Transverse colon (tissue), 4 donors: ENCODE measurements at regions not wholly inside any gene's neighbourhood (a gene's known extent, or its start where the extent isn't known, plus 50 kb on each side); places are given as distances from the start of the nearest gene placed in this dataset.

Source experiments
- DNase-seq: peaks from one replicate; pipeline ENCODE4 v3.0.0-alpha.2; 2019
- H3K27ac ChIP-seq, 4 donors: fragments of 200-600 bp; sonication (generic); 2 replicates each; pipeline ENCODE4 v1.5.1; 2016 to 2018; ENCODE audit warnings: inconsistent platforms in 4 of 4
- H3K27me3 ChIP-seq: fragments of 200-600 bp; sonication (generic); 2 replicates; pipeline ENCODE4 v1.5.1; 2017; ENCODE audit warnings: inconsistent platforms
- H3K36me3 ChIP-seq, 4 donors: fragments of 200-600 bp; sonication (generic); 2 replicates each; pipeline ENCODE4 v1.5.1; 2017 to 2019; ENCODE audit warnings: inconsistent platforms in 4 of 4
- H3K4me1 ChIP-seq, 4 donors: fragments of 200-600 bp; sonication (generic); 2 replicates each; pipeline ENCODE4 v1.5.1; 2017 to 2020; ENCODE audit warnings: inconsistent platforms in 4 of 4
- H3K4me3 ChIP-seq, 4 donors: fragments of 200-600 bp; sonication (generic); 1 replicate in 1 of 4; 2 replicates in 3 of 4; pipeline versions ENCODE4 v1.5.1 to v1.6.1; 2017 to 2019; ENCODE audit warnings: inconsistent platforms in 4 of 4
- H3K9me3 ChIP-seq, 2 donors: fragments of 200-600 bp; sonication (generic); 2 replicates each; pipeline ENCODE4 v1.5.1; 2017 to 2019; ENCODE audit warnings: inconsistent platforms in 2 of 2
- EP300 ChIP-seq: sonication (generic); formaldehyde crosslinking; IDR thresholded peaks from one replicate; pipeline ENCODE4 v1.6.1; 2017; ENCODE audit warnings: antibody characterized with exemption, low read depth
- POLR2A ChIP-seq: fragments of 450-650 bp; IDR thresholded peaks from one replicate; pipeline ENCODE4 v1.6.1; 2016; ENCODE audit warnings: antibody characterized with exemption, mild to moderate bottlenecking, moderate library complexity
- POLR2AphosphoS5 ChIP-seq, 3 donors: sonication (generic); formaldehyde crosslinking; IDR thresholded peaks; one replicate each; pipeline ENCODE4 v1.6.1; 2016; ENCODE audit warnings: antibody characterized with exemption in 3 of 3
- WGBS, 2 donors: methylation state at CpG; one replicate each; pipeline ENCODE4 v1.1.5; 2018; ENCODE audit warnings: low coverage in 1 of 2; 5-methylcytosine and 5-hydroxymethylcytosine counted together
- in situ Hi-C, 4 donors: fragments of 200-750 bp; cut with MboI; loops; one replicate each; pipeline versions ENCODE4 v1.15.0 to v1.15.1; 2017; ENCODE audit warnings: low sequenced_read_pairs in 3 of 4, low pct_ligation_motif_present in 1 of 4, low pct_unique_long_range_greater_than_20kb in 1 of 4
- intact Hi-C: fragments of 100-400 bp; cut with DNase I; formaldehyde crosslinking; loops from one replicate; pipeline ENCODE4 v1.15.1; 2023; ENCODE audit warnings: low total_unique reads
- TF ChIP-seq, protein P1 (sequence below), 5 experiments: fragments of 200-600 bp in 3 of 5; fragments of 450-650 bp in 2 of 5; sonication (generic) in 3 of 5; IDR thresholded peaks; 1 replicate in 2 of 5; 2 replicates in 3 of 5; pipeline ENCODE4 v1.5.1; 2016 to 2017; ENCODE audit warnings: antibody characterized with exemption in 5 of 5, inconsistent platforms in 3 of 5, mild to moderate bottlenecking in 2 of 5, moderate library complexity in 1 of 5

DNA sequence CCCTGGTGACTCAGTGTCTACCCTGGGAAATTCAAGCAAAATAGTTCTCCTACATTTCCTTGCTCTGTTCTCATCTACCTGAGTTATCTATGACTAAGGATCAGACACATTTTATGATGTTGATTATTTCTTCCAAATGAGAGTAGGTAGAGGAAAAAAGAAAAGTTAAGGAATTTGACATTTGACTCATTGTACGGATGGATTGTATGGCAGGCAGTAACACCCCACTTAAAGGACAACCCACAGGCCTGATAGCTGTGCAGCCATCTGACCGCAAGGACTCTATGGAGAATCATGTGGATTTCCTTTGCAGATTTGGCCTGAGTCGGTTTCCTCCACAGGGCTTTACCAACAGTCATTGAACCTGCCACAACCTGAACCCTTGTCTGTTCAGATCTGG, 540.3 kb downstream of the BCL11B start:
- Histone ChIP-seq H3K4me3 (no peak overlapping the region), H3K9me3 (no peaks in the 10 kb centered on the region), H3K27ac (no peak overlapping the region), H3K4me1 (no peaks in the 10 kb centered on the region), H3K27me3 (peaks cover 5% of the 10 kb centered on the region), H3K36me3 (no peaks in the 10 kb centered on the region)
- no peak for DNase-seq
- TF ChIP-seq POLR2AphosphoS5 (IDR thresholded peaks at IDR 0.05) (no peak), EP300 (no peak), POLR2A (no peak)
- TF ChIP-seq, protein P1, sequence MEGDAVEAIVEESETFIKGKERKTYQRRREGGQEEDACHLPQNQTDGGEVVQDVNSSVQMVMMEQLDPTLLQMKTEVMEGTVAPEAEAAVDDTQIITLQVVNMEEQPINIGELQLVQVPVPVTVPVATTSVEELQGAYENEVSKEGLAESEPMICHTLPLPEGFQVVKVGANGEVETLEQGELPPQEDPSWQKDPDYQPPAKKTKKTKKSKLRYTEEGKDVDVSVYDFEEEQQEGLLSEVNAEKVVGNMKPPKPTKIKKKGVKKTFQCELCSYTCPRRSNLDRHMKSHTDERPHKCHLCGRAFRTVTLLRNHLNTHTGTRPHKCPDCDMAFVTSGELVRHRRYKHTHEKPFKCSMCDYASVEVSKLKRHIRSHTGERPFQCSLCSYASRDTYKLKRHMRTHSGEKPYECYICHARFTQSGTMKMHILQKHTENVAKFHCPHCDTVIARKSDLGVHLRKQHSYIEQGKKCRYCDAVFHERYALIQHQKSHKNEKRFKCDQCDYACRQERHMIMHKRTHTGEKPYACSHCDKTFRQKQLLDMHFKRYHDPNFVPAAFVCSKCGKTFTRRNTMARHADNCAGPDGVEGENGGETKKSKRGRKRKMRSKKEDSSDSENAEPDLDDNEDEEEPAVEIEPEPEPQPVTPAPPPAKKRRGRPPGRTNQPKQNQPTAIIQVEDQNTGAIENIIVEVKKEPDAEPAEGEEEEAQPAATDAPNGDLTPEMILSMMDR (IDR thresholded peaks at IDR 0.05) = no peak
- intact Hi-C loops = no loop called here
- WGBS, 2 donors = 88 to 93% methylated on average over 3 of the region's 3 CpGs
- in situ Hi-C loops = no loop called here

DNA sequence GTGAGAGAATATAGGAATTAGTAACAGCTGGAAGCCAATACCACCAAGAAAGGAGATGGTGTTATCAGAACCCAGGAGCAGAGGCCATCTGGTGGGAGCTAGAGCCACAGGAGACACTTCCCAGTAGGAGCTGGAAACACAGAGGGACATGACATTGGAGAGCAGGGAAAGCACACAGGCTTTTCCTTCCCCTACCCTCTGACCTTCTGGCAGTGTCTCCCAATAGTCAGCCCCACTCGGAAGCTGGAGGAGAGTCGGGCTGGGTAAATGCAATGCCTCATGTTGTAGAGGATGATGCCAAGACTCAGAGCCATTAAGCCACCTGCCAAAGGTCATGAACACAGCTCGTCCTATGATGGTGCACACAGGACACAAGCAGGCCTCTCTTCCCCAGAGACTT, 538.5 kb downstream of the BCL11B start:
- no peak overlapping the region for H3K4me3 ChIP-seq
- H3K4me1 ChIP-seq = no peaks in the 10 kb centered on the region
- H3K27ac ChIP-seq = no peak overlapping the region
- DNase-seq = no peak
- no peaks in the 10 kb centered on the region for H3K36me3 ChIP-seq
- 74 to 85% methylated on average over 3 of the region's 3 CpGs for WGBS, 2 donors
- in situ Hi-C loops = no loop called here
- intact Hi-C loops = no loop called here
- TF ChIP-seq, protein P1 (IDR thresholded peaks at IDR 0.05) = no peak
- no peak for TF ChIP-seq POLR2A
- TF ChIP-seq POLR2AphosphoS5 (IDR thresholded peaks at IDR 0.05) = no peak
- H3K27me3 ChIP-seq = no peaks in the 10 kb centered on the region
- H3K9me3 ChIP-seq = no peaks in the 10 kb centered on the region

DNA sequence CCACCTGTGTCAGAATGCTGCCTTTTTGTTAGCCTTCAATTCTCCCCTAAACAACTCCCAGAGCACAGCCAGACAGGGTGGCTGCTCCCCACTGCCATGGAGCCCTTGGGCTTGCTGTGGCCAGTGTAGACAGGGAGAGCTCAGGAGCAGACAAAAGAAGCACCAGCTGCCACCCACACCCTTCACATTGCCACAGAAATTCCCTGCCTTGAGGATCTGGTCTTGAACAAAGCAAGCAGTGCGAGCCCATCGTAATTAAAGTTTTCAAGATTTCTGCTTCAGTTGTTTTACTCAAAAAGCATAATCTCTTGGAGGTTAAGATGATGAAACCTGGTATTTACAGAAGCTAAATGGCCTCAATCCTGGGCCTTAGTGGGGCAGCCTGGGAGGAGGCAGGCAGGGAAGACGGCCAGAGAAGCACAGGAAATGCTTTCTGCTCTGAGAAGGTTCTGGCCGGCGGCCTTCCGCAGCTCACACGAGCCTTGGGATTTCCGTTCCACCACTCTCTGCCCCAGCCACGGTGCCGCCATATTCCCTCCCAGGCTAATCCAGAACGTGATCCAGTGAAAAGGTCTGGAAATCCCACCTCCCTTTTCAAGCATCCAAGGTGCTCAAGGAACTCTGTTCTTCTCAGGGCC, 535.2 kb downstream of the BCL11B start:
- TF ChIP-seq, protein P1 (IDR thresholded peaks at IDR 0.05) = no peak
- TF ChIP-seq POLR2A (no peak), POLR2AphosphoS5 (IDR thresholded peaks at IDR 0.05) (no peak), EP300 (no peak)
- intact Hi-C loops (no loop called here), in situ Hi-C loops (no loop called here)
- H3K27ac ChIP-seq = no peak overlapping the region
- H3K4me1 ChIP-seq = no peaks in the 10 kb centered on the region
- H3K4me3 ChIP-seq = no peak overlapping the region
- no peaks in the 10 kb centered on the region for H3K27me3 ChIP-seq
- 70 to 87% methylated on average over 9 to 11 of the region's 11 CpGs for WGBS, 2 donors
- H3K36me3 ChIP-seq = no peaks in the 10 kb centered on the region
- DNase-seq = no peak
- no peaks in the 10 kb centered on the region for H3K9me3 ChIP-seq

DNA sequence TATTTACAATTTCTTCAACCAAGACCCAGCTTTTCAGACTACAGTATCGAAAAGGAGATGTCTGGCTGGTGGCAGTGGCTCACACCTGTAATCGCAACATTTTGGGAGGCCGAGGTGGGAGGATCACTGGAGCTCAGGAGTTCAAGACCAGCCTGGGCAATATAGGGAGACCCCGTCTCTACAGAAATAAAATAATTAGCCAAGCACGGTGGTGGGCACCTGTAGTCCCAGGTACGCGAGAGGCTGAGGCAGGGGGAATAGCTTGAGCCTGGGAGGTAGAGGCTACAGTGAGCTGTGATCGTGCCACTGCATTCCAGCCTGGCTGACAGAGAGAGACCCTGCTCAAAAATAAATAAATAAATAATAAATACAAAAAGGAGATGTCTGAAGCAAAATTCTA, 530.5 kb downstream of the BCL11B start:
- no peak overlapping the region for H3K4me3 ChIP-seq
- H3K27me3 ChIP-seq = no peaks in the 10 kb centered on the region
- H3K9me3 ChIP-seq = no peaks in the 10 kb centered on the region
- intact Hi-C loops = loop anchor here (5.0 kb wide), 1 partner anchor 564 kb away; no protein-coding TSS in a partner anchor
- H3K36me3 ChIP-seq = no peaks in the 10 kb centered on the region
- H3K27ac ChIP-seq = no peak overlapping the region
- no peak for DNase-seq
- in situ Hi-C loops = no loop called here
- no peaks in the 10 kb centered on the region for H3K4me1 ChIP-seq
- WGBS, 2 donors = 80 to 89% methylated on average over 1 to 8 of the region's 8 CpGs
- no peak for TF ChIP-seq POLR2AphosphoS5 (IDR thresholded peaks at IDR 0.05)
- TF ChIP-seq, protein P1 (IDR thresholded peaks at IDR 0.05) = no peak
- TF ChIP-seq EP300 = no peak
- TF ChIP-seq POLR2A = no peak
